HG03103 (cell line): ENCODE measurements at regions not wholly inside any gene's neighbourhood (a gene's known extent, or its start where the extent isn't known, plus 50 kb on each side); places are given as distances from the start of the nearest gene placed in this dataset.
"Not testable (repeated sequence)": the region's sequence is repeated elsewhere in the genome, so short reads cannot be mapped to it uniquely, and the experiment has no call there.

ENCODE experiments used
- ATAC-seq: cut with Tn5 transposase; IDR thresholded peaks from one replicate; pipeline ENCODE4 v1.9.1; 2021; ENCODE audit warnings: low read depth; ENCODE audit not compliant: unreplicated experiment

DNA sequence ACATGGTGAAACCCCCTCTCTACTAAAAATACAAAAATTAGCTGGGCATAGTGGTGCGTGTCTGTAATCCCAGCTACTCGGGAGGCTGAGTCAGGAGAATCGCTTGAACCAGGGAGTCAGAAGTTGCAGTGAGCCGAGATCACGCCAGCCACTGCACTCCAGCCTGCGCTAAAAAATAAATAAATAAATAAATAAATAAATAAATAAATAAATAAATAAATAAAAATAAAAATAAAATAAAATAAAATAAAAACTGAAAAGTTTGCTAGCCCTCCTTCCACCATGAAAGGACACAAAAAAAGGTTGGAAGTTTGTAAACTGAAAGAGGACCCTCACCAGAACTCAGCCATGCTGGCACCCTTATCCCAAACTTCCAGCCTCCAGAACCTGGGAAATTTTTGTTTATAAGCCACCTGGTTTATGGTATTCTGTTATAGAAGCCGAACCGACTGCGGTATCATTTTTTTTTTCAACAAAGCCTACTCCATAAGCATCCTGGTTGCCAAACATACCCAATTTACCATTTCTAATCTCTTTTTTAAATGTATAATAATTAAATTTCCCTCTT, 448.2 kb downstream of the SEMA3D start:
- ATAC-seq, result no peak

DNA sequence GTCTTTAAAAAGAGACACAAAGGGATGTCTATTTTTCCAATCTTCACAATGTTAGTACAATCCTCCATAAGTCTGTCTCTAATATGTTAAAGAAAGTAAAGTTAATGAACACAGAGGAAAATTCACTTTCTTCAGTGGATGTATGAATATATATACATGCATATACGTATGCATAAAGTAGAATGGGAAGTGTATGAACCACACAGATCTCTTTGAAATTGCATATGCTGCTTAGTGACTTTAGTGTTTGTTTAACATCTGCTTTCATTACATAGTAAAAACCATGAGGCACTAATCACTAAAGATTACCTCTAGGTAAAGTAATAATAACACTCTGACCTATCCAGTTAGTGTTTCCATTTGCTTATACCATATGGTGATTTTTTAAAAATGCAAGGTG, 451.2 kb downstream of the SEMA3D start:
- ATAC-seq, result no peak

DNA sequence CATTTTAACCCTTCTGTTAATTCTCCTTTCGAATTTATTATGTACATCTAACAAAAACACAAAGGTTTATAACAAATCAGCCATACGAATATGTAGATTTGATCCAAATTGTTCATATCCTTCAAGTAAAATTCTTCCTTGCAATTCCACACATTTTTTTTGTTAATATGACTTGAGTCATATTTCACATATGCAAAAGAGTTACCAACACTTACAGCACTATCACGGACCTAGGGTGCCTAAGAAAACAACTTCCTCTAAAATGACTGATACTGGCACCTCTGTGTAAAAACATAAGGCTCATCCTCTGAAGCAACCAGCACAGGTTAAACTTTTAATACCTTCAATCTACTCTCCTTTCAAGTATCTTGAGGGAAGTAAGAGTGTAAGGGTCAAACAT, 451.8 kb downstream of the SEMA3D start:
- no peak for ATAC-seq

DNA sequence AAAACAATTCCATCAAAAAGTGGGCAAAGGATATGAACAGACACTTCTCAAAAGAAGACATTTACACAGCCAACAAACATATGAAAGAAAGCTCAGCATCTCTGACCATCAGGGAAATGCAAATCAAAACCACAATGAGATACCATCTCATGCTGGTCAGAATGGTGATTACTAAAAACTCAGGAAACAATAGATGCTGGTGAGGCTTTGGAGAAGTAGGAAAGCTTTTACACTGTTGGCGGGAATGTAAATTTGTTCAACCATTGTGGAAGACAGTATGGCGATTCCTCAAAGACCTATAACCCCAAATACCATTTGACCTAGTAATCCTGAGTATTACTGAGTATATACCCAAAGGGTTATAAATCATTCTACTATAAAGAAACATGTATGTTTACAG, 452.9 kb downstream of the SEMA3D start:
- ATAC-seq, result not testable (repeated sequence)

DNA sequence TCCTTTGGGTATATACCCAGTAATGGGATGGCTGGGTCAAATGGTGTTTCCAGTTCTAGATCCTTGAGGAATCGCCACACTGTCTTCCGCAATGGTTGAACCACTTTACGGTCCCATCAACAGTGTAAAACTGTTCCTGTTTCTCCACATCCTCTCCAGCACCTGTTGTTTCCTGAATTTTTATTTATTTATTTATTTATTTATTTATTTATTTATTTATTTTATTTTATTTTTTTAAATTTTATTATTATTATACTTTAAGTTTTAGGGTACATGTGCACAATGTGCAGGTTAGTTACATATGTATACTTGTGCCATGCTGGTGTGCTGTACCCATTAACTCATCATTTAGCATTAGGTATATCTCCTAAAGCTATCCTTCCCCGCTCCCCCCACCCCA, 456.0 kb downstream of the SEMA3D start:
- not testable (repeated sequence) for ATAC-seq

DNA sequence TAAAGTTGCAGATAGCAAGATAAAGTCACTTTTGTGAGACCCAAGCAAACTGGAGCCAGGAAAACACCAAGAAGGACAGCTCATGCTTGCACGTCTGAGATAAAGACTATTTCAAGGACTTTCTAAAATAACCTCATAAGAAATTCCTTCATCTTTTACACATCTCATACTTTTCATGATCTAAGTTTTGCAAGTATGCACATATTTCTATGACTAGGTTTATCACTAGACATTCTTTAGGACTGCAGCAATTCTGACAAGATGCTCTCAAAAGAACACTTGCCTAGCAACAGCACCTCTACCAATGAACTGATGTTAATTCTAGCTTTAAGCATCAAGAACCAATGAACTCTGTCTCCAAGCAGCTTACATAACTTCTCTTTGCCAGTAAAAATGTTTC, 457.6 kb downstream of the SEMA3D start:
- no peak for ATAC-seq

DNA sequence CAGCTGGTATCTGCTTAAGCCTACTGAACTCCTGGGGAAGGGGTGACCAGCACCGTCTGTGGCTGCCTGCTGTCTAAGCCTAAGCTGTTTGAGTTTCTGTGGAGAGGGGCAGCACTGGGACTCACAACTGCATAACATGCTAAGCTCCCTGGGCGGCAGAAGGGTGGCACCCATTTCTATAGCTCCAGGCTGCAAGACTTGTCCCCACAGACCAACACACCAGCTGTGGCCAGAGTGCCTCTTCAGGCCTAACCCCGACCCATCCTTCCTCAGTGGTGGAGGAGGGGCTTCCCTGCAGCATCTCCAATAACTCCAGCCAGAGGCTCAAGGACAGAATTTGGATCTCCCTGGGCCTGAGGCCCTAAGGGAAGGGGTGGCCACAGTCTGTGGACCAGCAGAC, 464.1 kb downstream of the SEMA3D start:
- no peak for ATAC-seq

DNA sequence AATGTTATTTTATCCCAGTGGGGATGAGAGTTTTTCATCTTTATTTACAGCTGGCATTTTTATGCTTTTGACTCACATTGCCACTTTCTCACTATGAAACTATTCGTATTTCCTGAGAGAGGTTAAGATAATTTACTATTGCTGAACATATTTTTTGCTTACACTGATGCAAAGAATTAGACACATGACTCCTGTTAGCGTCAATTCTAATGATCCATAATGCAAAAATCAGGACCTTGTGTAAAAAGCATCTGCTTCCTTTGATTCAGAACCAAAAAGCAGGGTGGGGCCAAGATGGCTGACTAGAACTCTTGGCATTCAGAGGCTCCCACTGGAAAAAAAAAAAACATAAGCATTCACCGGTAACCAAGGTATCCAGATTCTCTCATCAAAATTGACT, 464.8 kb downstream of the SEMA3D start:
- no peak for ATAC-seq

DNA sequence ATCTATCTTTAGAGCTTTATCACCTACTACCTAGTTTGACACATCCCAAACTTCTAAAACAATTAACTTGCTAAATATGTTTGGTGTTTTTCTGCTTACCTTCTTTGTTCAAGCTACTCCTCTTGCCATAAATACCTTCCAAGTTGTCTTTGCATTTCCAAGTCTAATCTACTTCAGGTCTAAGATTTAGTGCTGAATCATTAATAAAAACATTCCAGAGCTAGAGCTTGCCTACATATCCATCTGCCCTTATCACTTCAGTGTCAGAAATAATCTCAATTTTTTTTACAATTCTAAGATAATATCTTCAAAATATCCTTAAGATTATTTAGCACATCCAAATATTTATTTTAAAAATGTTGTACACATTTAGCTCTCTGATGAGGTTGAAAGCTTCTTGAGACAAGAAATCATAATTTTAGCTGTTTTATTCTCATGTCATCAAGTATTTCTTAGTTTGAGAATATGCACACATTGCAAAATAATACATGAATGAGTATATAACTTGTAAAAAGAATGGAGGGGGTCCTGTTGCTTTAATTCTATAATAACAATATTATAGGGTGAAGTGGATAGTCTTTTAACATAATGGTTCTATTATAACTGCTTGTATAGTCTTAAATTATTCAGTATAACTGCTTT, 466.3 kb downstream of the SEMA3D start:
- no peak for ATAC-seq

DNA sequence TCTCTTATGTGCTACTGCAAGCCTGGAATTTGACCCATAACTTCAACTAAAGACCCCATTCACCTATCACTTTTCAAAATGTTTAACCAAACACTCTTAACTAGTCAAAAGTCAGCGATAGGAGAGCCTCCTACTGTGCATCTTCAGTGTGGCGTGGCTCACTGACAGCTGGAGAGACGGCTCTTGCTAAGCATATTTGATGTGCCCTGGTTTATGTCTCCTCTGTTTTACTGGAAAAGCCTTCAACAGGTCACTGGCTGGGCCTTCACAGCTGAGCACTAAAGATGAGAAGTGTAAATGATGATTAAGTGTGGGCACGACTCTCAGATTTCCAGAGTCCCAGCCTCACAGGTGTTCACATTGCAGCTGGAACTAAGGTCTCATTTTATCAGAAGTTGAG, 472.1 kb downstream of the SEMA3D start:
- ATAC-seq, result no peak

DNA sequence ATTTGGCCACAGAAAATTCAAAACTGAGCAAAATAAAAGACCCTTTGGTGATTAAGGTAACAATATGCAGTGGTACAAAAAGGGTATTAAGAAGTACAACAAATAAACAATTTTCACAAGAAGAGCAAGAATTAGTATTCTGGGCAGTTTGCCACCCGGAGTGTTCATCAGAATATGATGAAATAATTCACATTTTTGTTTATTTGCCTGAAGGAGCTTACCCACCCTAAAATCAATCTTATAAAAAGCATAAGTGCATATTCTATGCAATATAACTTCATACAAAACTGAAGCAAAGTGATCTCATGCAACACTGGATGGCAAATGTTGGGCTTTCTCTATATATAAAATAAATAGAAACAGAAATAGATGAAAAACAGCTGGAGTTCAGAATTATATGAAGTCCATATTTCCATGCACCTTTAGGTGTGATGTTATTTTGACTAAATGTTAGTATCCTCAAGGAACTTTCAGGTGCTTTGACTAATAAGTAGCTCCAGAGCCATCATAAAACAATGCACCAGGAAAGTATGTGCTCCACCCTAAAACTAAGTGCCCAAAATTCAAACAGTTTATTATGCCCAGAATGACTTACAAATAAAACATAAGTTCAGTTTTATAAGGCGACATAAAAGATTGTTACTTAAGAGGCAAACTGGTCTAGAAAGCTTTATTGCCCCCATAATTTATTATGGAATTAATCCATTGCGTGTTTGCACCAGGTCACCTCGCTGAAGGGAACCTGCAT, 474.3 kb downstream of the SEMA3D start:
- no peak for ATAC-seq

DNA sequence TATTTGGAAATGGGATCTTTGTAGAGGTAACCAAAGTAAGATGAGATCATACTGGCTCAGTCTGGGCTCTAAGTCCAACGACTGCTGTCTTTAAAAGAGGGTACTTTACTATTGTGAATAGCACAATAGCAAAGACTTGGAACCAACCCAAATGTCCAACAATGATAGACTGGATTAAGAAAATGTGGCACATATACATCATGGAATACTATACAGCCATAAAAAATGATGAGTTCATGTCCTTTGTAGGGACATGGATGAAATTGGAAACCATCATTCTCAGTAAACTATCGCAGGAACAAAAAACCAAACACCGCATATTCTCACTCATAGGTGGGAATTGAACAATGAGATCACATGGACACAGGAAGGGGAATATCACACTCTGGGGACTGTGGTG, 476.3 kb downstream of the SEMA3D start:
- not testable (repeated sequence) for ATAC-seq

DNA sequence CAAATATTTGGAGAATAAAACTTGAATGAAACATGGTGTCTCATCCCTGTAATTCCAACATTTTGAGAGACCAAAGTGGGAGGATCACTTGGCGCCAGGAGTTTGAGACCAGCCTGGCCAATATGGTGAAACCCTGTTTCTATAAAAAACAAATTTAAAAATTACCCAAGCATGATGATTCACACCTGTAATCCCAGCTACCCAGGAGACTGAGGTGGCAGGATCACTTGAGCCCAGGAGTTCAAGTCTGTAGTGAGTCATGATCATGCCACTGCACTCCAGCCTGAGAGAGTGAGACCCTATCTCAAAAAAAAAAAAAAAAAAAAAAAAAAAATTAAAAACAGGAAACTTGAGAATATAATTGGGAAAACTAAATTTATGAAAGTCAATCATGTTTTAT, 481.1 kb downstream of the SEMA3D start:
- no peak for ATAC-seq

DNA sequence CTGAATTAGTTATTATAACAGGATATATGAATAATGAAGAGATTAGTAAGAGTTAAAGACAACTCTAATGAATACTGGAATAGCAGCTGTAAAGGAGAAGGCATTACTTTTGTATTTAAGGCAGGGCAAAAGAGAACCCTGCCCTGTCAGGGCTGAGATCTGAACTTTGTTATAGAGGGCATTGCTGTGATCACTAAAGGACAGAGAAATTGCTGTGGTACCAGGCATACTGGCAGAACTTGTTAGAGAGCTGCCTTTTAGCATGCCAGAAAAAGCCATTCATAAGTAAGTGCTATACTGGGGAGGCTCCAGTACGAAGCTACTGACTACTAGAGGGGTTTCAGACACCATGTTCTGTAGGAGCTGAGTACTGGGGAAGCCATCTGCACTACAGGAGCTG, 481.8 kb downstream of the SEMA3D start:
- no peak for ATAC-seq

DNA sequence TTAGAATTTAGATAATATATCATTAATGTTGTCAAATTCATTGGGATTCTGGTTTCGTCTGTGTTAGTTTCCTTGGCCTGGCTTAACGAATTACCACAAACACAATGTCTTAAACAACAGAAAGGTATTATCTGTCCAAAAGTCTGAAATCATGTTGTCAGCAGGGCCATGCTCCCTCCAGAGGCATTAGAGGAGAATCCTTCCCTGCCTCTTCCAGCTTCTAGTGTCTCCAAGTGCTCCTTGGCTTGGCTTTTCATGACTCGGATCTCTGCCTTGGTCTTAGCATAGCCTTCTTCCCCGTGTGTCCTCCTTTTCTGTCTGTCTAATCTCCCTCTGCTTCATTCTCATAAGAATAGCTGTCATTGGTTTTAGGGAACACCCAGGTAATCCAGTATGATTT, 482.5 kb downstream of the SEMA3D start:
- ATAC-seq, result no peak

DNA sequence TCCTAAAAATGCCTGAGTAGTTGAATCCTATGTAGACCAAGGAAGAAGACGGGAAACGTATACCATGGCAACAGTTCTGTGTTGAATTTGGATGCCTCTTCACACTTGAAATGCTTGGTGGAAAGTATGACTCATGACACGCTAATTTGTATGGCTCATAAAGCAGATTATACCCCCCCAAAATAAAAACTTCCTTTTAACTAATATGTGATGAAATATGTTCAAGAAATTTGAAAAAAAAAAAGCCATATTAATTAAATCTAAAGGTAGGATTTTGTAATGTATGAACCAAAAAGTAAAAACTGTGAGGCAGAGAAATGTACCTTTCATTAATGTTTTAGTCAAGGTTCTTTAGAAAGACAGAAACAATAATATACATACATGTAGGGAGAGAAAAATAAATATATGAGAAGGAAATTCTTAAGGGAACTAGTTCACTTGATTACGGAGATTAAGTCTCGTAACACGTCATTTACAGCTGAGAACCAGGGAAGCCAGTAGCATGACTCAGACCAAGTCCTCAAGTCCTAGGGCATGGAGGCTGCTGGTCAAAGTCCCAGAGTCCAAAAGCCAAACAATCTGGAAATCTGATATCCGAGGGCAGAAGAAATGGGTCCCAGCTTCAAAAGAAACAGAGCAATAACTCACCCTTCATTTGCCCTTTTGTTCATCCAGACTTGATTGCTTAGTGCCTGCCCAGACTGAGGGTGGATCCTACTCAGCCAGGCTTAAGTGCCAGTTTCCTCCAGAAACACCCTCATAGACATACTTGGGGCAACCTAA, 485.1 kb downstream of the SEMA3D start:
- no peak for ATAC-seq

DNA sequence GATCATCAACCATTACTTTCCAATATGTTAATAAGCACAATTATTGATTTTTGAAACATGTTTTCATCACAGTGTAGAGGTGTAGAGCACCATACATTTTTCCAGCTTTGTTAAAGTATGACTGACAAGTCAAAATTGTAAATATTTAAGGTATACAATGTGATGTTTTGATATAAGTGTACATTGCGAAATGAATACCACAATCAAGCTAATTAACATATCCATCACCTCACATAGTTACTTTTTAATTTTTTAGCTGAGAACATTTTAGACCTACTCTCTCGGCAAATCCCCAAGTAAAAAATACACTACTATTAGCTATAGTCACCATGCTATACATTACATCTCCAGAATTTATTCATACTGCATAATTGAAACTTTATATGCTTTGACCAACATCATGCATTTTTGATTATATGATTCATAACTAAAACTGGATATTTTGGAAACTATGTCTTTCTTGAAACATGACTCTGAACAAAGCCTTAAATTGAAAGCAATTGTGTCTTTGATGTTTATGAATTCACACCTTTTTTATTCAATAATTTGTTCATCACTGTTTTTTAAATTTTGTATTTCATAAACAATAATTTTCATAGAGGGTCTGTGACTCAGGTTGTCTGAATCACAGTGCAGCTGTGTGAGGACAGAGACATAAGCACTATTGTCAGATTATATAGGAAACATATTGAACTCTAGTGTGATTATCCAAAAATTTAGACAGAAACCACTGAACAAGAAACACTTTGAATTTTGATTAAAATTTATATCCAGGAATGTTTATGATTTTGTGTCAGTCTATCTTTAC, 486.1 kb downstream of the SEMA3D start:
- ATAC-seq, result no peak

DNA sequence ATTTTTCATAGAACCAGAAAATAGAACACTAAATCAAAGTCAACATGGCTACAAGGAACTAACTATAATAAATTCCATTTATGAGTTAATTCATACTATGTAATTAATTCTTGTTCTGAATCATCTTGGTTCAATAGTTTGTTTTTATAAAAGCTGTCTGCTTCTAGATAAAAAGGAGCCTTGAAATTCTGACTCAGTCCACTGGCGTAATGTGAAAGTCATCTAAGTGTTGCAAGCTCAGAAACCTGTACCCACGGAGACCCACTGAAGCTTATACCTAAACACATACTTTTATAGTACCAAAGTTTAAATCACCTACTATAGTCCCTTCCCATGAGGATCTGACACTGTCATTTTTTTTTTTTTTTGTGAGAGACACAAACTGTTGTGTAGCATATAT, 489.4 kb downstream of the SEMA3D start:
- ATAC-seq, result no peak

DNA sequence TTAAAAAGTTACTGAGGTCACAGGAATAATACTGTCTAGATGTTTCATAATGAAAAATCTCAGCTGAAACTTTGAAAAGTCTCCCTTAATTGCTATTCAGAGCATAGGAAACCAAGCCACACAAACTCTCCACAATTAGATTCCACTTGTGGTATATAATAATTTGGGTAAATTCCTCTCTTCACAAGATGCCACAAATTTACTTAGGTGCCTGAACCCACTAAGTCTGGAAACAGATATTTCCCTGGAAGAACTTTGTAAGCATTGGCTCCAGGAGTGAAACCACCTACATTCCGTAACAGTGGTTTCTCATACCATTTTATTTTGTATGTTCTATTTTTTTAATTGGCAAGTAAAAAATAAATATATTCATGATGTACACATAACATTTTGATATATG, 493.4 kb downstream of the SEMA3D start:
- no peak for ATAC-seq

DNA sequence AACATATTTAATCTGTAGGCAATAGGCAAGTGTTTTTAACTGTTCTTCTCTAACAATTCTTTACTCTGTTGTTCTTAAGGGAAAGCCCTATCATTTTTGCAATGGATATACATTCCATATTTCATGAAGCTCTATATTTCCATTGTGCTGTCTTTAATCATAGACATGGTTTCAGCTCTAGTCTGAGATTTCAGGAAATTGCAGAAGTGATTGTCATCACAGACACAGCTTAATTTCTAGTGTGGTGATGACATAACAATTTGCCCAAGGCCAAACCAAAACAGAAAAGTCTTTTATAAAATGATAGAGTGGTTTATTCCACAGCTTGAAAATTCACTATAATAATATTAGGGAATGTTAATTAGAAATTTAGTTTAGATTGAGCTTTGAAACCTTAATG, 494.1 kb upstream of the SEMA3A start:
- no peak for ATAC-seq

DNA sequence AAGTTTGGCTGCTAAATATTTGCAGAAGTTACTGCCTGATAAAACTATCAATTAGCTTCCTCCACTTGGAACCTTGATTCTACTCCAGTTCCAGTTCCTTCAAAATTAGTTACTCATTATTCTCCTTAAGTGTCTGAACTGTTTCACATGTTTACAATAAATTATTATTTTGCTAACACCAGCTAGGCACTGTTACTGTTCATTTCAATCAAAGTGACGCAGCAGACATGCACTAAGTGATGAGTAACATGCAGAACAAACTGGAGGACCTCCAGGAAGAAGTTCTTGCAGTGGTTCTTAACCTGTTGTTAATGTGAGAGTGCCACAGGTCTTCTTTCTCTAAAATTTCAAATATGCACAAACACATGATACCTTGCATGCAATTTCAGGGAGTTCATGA, 491.8 kb upstream of the SEMA3A start:
- no peak for ATAC-seq
